GM21367 (cell line): ENCODE measurements at regions not wholly inside any gene's neighbourhood (a gene's known extent, or its start where the extent isn't known, plus 50 kb on each side); places are given as distances from the start of the nearest gene placed in this dataset.
"Not testable (repeated sequence)": the region's sequence is repeated elsewhere in the genome, so short reads cannot be mapped to it uniquely, and the experiment has no call there.

ENCODE experiments used
- ATAC-seq: cut with Tn5 transposase; IDR thresholded peaks from one replicate; pipeline ENCODE4 v1.9.1; 2021; ENCODE audit not compliant: unreplicated experiment

DNA sequence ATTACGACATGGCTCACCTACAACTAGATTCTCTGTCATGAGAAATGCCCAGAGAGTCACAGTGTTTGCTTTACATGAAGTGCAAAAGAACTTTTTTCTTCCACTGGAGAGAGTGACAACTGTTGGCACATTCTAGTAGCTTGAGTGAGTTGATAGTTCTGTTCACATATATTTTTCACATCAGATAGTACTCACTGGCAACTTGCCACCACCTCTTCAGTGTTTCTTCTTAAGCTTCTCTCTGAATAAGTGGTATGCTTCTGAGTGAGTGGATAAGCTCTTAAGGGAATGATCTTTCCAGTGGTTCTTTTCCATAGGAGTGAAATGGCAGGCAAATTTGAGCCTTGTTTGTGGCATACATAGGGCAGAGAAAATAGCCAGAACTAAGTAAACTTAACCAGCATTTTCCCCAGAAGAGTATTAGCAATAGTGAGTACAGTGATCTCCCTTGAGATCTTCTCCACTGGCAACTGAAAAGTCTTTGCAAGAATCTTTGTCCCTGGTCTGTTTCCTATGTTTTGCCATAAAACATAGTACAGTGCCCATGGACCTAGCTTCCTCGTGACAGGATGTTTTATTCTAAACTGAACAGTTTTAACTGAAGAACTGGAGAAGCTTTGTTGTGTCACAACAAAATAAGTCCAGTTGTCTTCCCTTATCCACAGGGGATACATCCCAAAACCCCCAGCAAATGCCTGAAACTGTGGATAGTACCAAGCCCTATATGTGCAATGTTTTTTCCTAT lies 125.4 kb upstream of the CDK13 start:
- no peak for ATAC-seq

DNA sequence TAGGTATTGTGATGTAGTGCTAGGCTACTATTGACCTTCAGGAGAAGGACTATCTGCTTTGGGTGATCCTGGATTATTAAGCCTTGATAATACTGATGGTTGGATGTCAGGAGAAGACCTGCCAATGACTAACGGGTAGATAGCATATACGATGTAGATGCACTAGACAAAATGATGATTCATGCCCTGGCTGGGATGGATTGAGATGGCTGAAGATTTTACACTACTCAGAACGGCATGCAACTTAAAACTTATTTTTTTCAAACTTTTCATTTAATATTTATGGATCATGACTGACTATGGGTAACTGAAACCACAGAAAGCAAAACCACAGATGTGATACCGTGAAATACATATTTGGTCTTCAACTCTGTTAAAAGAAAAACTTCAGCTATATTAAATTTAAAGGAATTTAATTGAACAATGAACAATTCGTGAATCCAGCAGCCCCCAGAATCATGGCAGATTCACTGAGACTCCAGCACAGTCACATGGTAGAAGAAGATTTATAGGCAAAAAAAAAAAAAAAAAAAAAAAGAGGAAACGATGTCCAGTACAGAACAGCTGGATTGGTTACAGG lies 124.6 kb upstream of the CDK13 start:
- ATAC-seq: no peak

DNA sequence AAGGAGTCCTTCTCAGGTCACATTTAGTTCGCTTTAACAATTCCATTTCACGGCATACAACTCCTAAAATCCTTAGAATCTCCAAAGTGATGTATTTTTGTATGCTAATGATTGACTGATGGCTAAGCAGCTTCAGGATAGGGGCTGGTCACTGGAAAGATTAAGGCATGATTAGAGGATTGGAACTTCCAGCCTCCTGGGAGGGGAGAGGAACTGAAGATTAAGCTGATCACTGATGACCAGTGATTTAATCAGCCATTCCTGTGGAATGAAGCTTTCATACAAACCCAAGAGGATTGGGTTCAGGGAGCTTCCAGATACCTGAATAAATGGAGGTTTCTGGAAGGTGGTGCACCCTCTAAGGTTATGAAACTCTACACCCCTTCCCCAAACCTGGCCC lies 123.9 kb upstream of the CDK13 start:
- no peak for ATAC-seq

DNA sequence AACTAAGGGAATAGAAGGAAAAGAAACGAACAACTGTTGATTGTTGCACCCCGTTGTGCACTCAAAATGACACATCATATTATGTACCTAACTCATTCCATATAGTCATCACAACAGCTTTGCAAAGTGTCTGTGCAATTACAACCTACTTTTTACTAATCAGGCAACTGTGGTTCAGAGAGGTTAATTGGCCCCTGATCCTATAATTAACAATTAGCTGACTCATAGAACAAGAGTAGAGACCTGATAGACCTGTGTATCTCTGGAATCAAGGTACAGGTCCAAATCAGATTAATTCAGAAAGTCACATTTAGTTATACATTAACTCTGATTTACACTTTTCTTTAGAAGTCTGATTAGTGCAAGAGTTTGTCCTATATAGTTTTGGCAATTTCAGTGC lies 122.5 kb upstream of the CDK13 start:
- ATAC-seq: no peak

DNA sequence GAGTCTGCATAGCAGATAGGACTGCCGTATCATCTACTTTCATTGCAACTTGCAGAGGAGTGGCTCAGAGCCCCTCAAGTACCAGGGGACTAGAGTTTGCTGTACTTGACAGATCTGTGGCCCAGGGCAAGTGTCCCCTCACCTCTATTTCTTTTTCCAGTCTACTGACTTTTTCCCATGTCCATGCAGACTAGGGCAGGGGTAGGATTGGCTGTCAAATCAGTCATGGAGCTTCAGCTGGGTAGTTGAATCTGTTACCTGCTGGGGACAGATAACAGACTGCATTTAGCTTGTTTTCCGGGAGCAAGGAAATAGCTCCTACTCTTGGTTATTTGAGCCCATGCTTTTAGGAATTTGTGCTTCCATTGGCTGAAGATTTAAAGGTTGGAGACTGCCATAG lies 121.0 kb upstream of the CDK13 start:
- ATAC-seq: no peak

DNA sequence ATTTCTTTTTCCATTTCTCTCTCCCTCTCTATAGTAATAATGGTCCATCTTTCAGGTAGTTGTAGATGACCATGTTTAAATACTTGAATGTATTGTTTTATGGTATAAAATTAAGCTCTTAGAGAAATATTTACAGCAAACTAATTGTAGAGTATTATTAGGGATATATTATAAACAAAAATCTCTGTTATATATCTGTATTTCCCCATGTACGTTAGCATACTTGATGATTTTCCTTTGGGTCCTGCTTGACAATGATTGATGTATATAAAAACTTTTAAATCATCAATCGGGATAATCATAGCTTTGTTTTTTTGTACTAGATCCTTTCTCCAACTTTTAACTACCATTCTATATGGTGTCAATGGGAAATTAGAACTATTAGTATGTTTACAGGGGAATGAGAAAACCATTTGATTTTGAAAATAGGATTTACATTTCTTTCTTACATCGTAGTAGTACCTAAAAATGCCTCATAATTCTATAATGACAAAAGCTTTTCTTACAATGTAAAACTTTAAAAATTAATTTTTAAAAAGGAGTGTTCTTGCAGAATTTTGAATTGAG lies 117.5 kb upstream of the CDK13 start:
- no peak for ATAC-seq

DNA sequence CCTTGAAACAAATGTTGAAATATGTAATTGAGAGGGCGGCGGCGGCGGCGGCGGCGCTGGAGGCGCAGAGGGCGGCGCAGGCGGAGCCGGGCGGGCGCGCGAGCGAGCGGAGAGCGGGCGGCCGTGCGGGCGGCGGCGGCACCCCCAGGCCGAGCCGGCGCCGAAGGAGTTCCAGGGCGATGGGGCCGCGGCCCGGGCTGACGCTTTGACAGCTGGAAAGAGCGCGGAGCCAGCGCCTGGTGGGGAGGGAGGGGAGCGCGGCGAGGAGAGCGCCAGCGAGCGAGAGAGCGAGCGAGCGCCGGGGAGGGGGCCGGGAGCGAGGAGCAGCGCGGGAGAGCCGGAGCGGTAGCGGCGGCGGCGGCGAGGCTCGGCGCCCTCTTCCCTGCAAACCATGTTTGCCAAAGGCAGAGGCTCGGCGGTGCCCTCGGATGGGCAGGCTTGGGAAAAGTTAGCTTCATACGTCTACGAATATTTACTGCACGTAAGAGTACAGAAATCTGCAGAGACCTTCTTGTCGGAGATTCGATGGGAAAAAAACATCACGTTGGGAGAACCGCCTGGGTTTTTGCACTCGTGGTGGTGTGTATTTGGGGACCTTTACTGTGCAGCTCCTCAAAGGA lies 116.8 kb upstream of the CDK13 start:
- ATAC-seq: peak; percentile 47

DNA sequence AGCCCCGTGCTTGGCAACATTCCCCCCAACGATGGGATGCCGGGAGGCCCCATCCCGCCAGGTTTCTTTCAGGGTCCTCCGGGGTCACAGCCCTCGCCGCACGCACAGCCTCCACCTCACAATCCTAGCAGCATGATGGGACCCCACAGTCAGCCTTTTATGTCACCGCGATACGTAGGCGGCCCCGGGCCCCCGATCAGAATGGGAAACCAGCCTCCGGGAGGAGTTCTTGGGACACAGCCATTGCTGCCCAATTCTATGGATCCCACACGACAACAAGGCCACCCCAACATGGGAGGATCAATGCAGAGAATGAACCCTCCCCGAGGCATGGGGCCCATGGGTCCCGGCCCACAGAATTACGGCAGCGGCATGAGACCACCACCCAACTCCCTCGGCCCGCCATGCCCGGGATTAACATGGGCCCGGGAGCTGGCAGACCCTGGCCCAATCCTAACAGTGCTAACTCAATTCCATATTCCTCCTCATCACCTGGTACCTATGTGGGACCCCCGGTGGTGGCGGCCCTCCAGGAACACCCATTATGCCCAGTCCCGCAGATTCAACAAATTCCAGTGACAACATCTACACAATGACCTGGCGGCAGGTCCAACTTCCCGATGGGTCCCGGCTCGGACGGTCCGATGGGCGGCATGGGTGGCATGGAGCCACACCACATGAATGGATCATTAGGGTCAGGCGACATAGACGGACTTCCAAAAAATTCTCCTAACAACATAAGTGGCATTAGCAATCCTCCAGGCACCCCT lies 116.0 kb upstream of the CDK13 start:
- ATAC-seq: not testable (repeated sequence)

DNA sequence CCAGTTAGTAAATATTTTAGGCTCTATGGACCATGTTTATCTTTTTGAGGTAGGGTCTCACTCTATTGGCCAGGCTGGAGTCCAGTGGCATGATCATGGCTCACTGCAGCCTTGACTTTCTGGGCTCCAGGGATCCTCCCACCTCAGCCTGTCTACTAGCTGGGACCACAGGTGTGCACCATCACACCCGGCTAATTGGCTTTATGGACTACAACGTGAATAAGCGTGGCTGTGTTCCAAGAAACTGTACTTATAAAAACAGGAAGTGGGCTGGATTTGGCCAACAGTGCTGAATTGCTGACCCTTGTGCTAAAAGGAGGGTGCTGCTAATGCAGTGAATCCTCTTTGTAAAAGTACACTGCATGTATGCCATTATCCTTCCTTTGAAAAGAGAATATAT lies 111.7 kb upstream of the CDK13 start:
- ATAC-seq: no peak

DNA sequence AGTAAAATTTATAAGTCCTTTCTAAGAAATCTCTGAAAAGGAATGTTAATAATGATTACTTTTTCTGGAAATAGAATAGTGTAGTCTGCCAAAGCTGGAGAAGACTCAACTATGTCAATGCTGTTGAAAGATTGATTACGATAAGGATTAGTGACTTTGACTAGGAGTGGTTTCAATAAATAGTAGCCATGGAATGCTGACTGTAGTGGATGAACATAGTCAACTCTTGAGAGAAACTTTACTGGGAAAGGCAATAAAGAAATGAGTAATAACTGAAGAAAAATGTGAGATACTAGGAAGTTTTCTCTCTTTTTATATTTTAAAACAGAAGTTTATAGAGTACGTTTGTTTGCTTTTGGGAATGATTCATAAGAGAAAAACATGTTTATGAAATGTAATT lies 105.0 kb upstream of the CDK13 start:
- no peak for ATAC-seq

DNA sequence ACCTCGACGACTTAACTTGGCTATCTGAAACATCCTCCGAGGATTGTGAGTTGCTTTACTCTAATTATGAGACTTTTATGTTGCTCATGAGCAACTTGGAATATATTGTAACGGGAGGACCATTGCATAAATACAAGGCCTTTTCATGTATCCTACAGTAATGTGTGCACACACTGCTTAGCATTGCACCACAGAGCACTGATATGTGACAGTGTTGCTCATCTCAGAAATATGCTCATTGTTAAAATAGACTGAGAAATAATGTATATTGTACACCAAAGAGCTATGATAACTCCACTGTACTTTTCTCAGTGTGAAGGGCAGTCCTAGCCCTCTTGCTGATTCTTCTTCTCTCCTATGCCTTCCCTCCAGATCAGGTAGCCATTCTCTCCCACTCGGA lies 102.8 kb upstream of the CDK13 start:
- ATAC-seq: no peak

DNA sequence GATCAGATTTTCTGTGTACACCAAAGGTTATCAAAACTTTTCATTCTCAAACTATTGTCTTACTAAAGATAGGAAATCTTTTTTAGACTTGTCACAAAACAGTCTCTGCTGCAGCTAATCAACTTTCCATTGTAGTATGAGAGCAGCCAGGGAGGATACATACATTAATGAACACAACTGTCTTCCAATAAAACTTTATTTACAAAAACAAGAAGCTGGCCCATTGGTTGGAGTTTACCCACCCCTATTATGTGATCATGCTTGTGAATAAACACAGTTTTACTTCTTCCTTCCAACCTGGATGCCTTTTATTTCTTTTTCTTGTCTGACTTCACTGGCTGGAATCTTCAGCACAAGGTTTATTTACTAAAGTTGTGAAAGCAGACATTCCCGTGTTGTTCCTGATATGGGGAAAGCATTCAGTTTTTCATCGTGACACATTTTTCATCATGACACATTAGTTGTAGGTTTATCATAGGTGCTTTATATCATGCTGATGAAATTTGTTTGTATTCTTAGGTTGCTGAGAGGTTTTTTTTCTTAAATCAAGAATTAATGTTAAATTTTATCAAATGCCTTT lies 98.5 kb upstream of the CDK13 start:
- ATAC-seq: no peak

DNA sequence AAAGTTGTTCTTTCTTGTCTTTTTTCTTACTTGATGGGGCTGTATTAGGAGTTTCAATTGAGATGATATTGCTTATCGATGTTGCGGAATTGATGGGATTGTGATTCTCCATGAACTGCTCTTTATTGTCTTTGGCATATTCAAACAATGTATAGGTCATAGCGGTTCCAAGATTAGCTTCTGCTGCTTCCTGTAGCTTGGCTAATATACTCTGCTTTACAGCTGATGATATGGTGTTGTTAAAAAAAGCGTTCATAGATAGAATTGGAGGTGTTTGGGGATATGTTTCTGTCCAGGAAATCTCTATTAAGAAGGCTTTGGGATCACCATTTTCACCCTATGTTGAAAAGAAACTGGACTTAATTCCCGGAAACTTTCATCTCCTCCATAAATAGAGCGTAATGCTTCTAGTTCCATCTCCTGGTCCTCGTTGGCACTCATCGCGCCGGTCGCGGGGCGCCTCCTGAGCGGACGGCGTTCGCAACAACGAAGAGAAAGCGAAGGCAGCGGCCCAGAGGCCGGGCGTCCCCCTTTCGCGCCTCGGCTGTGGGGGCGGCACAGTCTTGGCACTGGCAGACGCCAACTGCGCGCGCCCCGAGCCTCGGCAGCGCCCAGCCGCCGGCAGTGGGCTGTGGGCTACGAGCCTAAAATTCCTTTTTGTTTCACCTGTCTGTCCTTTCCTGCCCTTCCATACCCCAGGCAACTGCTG lies 95.3 kb upstream of the CDK13 start:
- peak; percentile 78 for ATAC-seq

DNA sequence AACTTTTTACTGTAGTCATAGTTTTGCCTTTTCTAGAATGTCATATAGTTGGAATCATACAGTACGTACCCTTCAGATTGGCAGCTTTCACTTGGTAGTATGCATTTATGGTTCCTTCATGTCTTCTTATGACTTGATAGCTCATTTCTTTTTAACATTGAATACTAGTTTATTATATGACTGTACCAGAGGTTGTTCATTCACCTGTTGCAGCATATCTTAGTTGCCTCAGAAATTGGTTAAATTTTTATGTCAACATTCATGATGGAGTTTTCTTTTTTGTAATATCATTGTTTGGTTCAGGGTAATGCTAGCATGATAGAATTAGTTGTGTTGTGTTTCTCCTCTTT lies 94.8 kb upstream of the CDK13 start:
- no peak for ATAC-seq

DNA sequence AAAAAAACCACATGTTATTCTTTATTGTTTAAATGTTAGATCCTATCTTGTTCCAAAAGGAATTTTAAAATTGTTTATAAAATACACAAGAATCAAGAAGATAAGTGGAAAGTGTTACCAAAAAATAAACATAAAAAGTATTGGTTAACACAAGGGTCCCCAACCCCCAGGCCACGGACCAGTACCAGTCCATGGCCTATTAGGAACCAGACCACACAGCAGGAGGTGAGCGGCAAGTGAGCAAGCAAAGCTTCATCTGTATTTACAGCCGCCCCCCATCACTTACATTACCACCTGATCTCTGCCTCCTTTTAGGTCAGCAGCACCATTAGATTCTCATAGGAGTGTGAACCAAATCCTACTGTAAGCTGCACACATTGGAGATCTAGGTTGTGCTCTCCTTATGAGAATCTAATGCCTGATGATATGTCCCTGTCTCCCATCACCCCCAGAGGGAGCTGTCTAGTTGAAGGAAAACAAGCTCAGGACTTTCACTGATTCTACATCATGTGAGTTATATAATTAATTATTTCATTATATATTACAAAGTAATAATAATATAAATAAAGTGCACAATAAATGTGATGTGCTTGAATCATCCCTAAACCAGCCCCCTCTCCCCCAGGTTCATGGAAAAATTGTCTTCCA lies 86.3 kb upstream of the CDK13 start:
- ATAC-seq: not testable (repeated sequence)

DNA sequence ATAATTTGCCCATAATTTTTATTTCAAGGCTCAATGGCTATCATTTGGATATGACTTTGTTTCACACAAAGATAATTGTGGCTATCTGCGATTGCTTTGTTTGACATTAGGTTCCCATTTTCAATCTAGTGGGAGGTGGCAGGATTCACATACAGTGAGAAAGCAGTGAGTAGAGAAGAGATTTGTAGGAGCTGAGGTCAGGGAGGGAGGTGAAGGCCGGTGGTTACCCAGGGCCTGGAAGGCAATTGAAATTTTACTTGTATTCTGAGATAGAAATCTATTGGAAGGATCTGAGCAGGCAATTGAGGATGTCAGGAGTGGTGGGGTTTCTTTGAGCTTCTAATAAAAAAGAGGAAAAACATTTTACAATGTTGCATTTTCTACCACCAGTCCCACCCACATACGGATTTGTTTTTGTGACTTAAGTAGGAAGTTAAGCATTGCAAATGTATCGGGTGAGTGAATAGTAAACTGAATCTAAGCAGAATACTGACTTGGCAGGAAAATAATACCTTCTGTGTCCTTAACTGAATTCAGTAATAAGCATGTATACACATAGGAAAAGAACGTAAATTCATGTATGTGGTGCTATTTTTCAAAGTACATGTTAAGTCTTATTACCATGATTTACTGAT lies 80.1 kb upstream of the CDK13 start:
- ATAC-seq: not testable (repeated sequence)

DNA sequence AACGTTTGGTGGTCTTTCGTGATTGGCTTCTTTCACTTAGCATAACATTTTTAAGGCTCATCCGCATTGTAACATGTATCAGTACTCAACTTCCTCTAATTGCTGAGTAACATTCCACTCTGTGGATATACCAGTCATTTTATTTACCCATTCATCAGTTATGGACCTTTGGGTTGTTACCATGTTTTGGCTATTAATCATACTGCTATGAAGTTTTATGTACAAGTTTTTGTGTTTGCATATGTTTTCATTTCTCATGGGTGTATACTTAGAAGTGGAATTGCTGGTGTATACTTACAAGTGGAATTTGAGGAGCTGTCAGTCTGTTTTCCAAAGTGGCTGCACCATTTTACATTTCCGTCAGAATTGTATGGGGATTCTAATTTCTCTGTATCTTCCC lies 78.4 kb upstream of the CDK13 start:
- ATAC-seq: not testable (repeated sequence)

DNA sequence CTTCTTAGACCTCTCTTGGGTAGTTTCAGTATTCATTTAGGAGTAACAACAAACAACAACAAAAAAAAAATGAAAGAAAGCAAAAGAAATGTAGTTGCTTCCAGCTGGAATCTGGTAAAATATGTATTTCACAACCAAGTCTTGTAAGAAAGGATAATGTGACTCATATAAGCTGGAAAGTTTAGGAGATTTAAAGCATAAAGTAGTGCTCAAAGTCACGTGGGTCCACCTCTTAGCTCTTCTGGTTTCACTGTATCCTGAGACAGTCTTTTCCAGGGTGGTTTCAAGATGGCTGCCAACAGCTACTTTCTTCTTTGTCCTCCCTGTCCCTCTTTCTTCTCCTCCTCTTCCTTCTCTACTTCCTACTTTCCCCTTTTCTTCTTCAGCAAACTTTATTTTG lies 69.5 kb upstream of the CDK13 start:
- ATAC-seq: no peak

DNA sequence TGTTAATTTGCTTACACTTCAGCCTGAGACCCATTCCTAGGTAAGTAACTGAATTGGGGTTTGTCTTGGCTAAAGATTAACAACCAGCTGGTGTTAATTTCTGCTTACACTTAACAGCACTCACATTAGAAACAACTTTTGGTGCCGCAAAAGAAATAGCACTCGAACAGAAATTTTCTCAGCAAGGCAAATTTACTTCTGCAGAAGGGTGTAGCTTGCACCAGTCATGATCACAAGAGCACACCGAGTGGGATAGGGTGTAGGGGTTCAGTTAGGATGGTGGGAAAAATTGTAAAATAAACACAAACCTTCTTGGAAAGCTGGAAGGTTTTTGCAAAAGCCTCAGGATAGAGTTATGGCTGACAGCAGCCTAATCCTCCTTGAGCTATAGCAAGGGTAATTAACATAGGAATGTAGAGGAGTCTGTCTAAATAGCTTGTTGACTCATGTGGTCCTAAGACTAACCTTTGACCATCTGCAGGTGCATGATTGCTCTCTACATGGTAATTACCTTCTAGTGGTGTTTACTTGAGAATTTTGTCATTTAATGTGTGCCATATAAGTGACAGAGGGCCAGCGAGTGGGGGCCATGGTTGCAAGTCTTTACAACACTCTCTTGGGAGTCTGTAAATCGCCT lies 67.8 kb upstream of the CDK13 start:
- ATAC-seq: no peak
